ENCODE measurements at regions not wholly inside any gene's neighbourhood (a gene's known extent, or its start where the extent isn't known, plus 50 kb on each side); places are given as distances from the start of the nearest gene placed in this dataset.

GRCh38 chr11:88414385-88414861 is 76.9 kb upstream of the CTSC start (continued):
- TF ChIP-seq, protein P1, sequence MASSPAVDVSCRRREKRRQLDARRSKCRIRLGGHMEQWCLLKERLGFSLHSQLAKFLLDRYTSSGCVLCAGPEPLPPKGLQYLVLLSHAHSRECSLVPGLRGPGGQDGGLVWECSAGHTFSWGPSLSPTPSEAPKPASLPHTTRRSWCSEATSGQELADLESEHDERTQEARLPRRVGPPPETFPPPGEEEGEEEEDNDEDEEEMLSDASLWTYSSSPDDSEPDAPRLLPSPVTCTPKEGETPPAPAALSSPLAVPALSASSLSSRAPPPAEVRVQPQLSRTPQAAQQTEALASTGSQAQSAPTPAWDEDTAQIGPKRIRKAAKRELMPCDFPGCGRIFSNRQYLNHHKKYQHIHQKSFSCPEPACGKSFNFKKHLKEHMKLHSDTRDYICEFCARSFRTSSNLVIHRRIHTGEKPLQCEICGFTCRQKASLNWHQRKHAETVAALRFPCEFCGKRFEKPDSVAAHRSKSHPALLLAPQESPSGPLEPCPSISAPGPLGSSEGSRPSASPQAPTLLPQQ (tag by site-specific recombination; IDR thresholded peaks at IDR 0.05) = no peak
- no peak for TF ChIP-seq PATZ1 (tag by site-specific recombination; IDR thresholded peaks at IDR 0.05)
- no peak for TF ChIP-seq ZNF707 (tag by site-specific recombination; IDR thresholded peaks at IDR 0.05)
- TF ChIP-seq, protein P2, sequence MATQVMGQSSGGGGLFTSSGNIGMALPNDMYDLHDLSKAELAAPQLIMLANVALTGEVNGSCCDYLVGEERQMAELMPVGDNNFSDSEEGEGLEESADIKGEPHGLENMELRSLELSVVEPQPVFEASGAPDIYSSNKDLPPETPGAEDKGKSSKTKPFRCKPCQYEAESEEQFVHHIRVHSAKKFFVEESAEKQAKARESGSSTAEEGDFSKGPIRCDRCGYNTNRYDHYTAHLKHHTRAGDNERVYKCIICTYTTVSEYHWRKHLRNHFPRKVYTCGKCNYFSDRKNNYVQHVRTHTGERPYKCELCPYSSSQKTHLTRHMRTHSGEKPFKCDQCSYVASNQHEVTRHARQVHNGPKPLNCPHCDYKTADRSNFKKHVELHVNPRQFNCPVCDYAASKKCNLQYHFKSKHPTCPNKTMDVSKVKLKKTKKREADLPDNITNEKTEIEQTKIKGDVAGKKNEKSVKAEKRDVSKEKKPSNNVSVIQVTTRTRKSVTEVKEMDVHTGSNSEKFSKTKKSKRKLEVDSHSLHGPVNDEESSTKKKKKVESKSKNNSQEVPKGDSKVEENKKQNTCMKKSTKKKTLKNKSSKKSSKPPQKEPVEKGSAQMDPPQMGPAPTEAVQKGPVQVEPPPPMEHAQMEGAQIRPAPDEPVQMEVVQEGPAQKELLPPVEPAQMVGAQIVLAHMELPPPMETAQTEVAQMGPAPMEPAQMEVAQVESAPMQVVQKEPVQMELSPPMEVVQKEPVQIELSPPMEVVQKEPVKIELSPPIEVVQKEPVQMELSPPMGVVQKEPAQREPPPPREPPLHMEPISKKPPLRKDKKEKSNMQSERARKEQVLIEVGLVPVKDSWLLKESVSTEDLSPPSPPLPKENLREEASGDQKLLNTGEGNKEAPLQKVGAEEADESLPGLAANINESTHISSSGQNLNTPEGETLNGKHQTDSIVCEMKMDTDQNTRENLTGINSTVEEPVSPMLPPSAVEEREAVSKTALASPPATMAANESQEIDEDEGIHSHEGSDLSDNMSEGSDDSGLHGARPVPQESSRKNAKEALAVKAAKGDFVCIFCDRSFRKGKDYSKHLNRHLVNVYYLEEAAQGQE (tag by site-specific recombination; IDR thresholded peaks at IDR 0.05) = 0 out of 2 replicates have a peak, but pooled peaks have one; percentile 39
- TF ChIP-seq OVOL3 (tag by site-specific recombination; IDR thresholded peaks at IDR 0.05) = no peak
- no peak for TF ChIP-seq HOXA7 (CRISPR knock-in tag; IDR thresholded peaks at IDR 0.05; ENCODE audit: borderline replicate concordance)
- TF ChIP-seq ZNF248 (tag by site-specific recombination; IDR thresholded peaks at IDR 0.05) = no peak
- no peak for TF ChIP-seq ZNF146 (tag by site-specific recombination; IDR thresholded peaks at IDR 0.05)
- no peak for TF ChIP-seq ZNF670 (tag by site-specific recombination; IDR thresholded peaks at IDR 0.05; ENCODE audit: low read depth)
- TF ChIP-seq RBAK (tag by site-specific recombination; IDR thresholded peaks at IDR 0.05) = no peak
- no peak for TF ChIP-seq ZBTB20 (tag by site-specific recombination; IDR thresholded peaks at IDR 0.05)
- no peak for TF ChIP-seq ZNF629 (tag by site-specific recombination; IDR thresholded peaks at IDR 0.05)
- TF ChIP-seq SETDB1 (IDR thresholded peaks at IDR 0.05; ENCODE audit: insufficient read length, low read length) = no peak
- TF ChIP-seq, protein P3, sequence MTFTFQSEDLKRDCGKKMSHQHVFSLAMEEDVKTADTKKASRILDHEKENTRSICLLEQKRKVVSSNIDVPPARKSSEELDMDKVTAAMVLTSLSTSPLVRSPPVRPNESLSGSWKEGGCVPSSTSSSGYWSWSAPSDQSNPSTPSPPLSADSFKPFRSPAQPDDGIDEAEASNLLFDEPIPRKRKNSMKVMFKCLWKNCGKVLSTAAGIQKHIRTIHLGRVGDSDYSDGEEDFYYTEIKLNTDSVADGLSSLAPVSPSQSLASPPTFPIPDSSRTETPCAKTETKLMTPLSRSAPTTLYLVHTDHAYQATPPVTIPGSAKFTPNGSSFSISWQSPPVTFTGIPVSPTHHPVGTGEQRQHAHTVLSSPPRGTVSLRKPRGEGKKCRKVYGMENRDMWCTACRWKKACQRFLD (tag by site-specific recombination; IDR thresholded peaks at IDR 0.05) = no peak
- no peak for TF ChIP-seq ZNF48 (tag by site-specific recombination; IDR thresholded peaks at IDR 0.05)
- no peak for TF ChIP-seq ZNF544 (tag by site-specific recombination; IDR thresholded peaks at IDR 0.05)
- no peak for TF ChIP-seq KLF1 (tag by site-specific recombination; IDR thresholded peaks at IDR 0.05)

DNA sequence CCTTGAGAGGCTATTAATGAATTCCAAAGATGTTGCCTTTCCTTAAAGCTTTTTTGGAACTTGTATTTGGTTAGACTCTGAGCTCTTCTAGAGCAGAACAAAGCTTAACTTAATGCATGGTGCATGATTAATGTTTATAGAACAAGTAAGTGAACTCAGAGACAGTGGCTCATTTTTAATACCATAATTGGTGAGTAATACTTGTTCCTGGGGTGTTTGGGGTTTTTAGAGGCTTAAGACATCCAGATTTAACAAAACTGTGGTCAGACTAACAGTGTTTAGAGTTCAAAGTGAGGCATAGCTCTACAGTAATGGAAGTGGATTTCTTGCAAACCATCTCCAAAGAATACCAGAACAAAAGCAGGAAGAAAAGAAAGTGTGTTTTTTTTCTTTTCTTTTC is 73.7 kb upstream of the CTSC start:
- H3K9me3 ChIP-seq (ENCODE audit: control insufficient read depth, insufficient read depth, low read depth, low read length) = no peaks in the 10 kb centered on the region
- no peak overlapping the region for H3K27ac ChIP-seq (ENCODE audit: extremely low read depth, low read depth, low read length)
- no peaks in the 10 kb centered on the region for H3K36me3 ChIP-seq (ENCODE audit: control insufficient read depth in 2 of 2, insufficient read depth in 1 of 2, low read length in 2 of 2)
- no peak overlapping the region for H3K4me3 ChIP-seq (ENCODE audit: low read depth, low read length)
- POLR2A ChIA-PET = no interaction called here
- peaks cover 10% of the 10 kb centered on the region for H3K4me1 ChIP-seq (ENCODE audit: control insufficient read depth, insufficient read depth, low read length)
- CTCF ChIA-PET = no interaction called here
- no peak for TF ChIP-seq ZSCAN4 (tag by site-specific recombination; IDR thresholded peaks at IDR 0.05)
- no peak for TF ChIP-seq ZNF670 (tag by site-specific recombination; IDR thresholded peaks at IDR 0.05; ENCODE audit: low read depth)
- TF ChIP-seq ZNF660 (tag by site-specific recombination; IDR thresholded peaks at IDR 0.05) = no peak
- TF ChIP-seq ZNF223 (tag by site-specific recombination; IDR thresholded peaks at IDR 0.05) = no peak
- TF ChIP-seq ZNF121 (tag by site-specific recombination; IDR thresholded peaks at IDR 0.05) = no peak
- TF ChIP-seq, protein P4, sequence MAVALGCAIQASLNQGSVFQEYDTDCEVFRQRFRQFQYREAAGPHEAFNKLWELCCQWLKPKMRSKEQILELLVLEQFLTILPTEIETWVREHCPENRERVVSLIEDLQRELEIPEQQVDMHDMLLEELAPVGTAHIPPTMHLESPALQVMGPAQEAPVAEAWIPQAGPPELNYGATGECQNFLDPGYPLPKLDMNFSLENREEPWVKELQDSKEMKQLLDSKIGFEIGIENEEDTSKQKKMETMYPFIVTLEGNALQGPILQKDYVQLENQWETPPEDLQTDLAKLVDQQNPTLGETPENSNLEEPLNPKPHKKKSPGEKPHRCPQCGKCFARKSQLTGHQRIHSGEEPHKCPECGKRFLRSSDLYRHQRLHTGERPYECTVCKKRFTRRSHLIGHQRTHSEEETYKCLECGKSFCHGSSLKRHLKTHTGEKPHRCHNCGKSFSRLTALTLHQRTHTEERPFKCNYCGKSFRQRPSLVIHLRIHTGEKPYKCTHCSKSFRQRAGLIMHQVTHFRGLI (tag by site-specific recombination; IDR thresholded peaks at IDR 0.05) = no peak
- TF ChIP-seq ZNF792 (tag by site-specific recombination; IDR thresholded peaks at IDR 0.05) = no peak
- TF ChIP-seq PRDM4 (tag by site-specific recombination; IDR thresholded peaks at IDR 0.05) = no peak
- TF ChIP-seq TCF7L2 (IDR thresholded peaks at IDR 0.05; ENCODE audit: borderline replicate concordance, low read depth, low read length) = no peak

Data from HEK293 (cell line).